ENCODE measurements at regions not wholly inside any gene's neighbourhood (a gene's known extent, or its start where the extent isn't known, plus 50 kb on each side); places are given as distances from the start of the nearest gene placed in this dataset.
"Not testable (repeated sequence)": the region's sequence is repeated elsewhere in the genome, so short reads cannot be mapped to it uniquely, and the experiment has no call there.

GRCh38 chr16:7278636-7279035, 54.0 kb upstream of the RBFOX1 start:
- no peak for DNase-seq (ENCODE audit: low spot score)

- no peak for DNase-seq (ENCODE audit: low spot score)
Observed at GRCh38 chr16:7272567-7273158, 60.0 kb upstream of the RBFOX1 start.

GRCh38 chr16:7271486-7271885, 61.2 kb upstream of the RBFOX1 start:
- no peak for DNase-seq (ENCODE audit: low spot score)

- DNase-seq (ENCODE audit: low spot score), result no peak
Observed at GRCh38 chr16:7270823-7271222, 61.8 kb upstream of the RBFOX1 start.

- DNase-seq (ENCODE audit: low spot score), result no peak
Observed at GRCh38 chr16:7270006-7270405, 62.6 kb upstream of the RBFOX1 start.

DNA sequence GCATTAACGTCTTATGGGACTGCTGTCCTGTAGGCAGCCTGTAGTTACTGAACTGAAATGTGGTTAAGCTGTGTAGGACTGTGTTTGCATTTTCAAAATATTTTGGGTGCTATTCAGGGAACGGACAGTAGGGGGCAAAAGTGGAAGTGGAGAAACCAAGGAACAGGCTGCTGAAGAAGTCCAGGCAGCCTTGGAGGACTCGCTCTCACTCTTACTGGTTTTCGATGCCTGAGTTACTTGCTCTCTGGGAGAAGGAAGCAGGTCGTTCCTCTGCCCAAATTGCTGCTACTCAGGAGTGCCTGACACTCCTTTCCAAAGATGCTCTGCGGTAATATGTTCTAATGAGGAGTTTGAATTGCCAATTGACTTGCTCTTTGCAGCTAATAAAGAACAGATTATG, 64.5 kb upstream of the RBFOX1 start:
- peak; percentile 28 for DNase-seq (ENCODE audit: low spot score)

- no peak for DNase-seq (ENCODE audit: low spot score)
Observed at GRCh38 chr16:7257016-7257415, 75.6 kb upstream of the RBFOX1 start.

- no peak for DNase-seq (ENCODE audit: low spot score)
Observed at GRCh38 chr16:7246578-7246977, 86.1 kb upstream of the RBFOX1 start.

- no peak for DNase-seq (ENCODE audit: low spot score)
Observed at GRCh38 chr16:7239547-7239946, 93.1 kb upstream of the RBFOX1 start.

DNA sequence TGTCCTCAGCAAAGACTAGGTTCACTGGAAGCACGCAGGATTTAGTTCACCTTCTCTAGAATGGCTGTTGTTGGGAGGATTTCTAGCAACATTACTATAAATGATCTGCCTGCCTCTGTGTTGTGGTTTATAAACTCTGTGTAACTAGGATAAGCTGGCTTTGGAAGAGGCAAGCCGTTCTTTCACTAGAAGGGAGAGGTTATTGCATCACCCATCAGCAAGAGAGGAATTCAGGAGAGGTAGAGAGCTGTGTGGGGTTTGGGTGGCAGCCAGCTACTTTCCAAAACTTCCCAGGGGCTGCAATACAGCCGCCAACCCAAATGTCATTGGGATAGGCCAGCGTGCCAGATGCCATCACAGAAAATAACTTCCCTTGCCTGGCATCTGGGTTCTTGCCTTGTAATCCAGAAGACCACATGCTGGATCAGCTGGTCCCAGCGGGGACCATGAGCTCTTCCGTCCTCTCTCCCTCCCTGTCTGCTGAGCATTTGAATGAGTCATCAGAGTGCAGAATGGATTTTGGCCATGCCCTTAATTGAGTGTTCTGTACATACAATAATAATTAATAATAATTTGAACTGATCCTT, 95.7 kb upstream of the RBFOX1 start:
- no peak for DNase-seq (ENCODE audit: low spot score)

- DNase-seq (ENCODE audit: low spot score), result no peak
Observed at GRCh38 chr16:7233975-7234374, 98.7 kb upstream of the RBFOX1 start.

DNA sequence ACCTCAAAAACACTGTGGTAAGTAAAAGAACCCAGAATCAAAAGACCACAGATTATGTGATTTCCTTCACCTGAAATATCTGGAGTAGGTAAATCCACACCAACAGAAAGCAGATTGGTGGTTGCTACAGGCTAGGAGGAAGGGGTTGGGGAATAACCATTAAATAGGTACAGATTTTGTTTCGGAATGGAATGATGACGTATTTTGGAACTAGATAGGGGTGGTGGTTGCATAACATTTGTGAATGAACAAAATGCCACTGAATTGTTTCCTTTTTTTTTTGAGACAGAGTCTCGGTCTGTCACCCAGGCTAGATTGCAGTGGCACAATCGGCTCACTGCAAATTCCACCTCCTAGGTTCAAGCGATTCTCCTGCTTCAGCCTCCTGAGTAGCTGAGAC, 100.9 kb upstream of the RBFOX1 start:
- DNase-seq (ENCODE audit: low spot score), result no peak

- DNase-seq (ENCODE audit: low spot score), result not testable (repeated sequence)
Observed at GRCh38 chr16:7229433-7230218, 103.0 kb upstream of the RBFOX1 start.

- no peak for DNase-seq (ENCODE audit: low spot score)
Observed at GRCh38 chr16:7227229-7227721, 105.4 kb upstream of the RBFOX1 start.

- DNase-seq (ENCODE audit: low spot score), result no peak
Observed at GRCh38 chr16:7221157-7221556, 111.5 kb upstream of the RBFOX1 start.

DNA sequence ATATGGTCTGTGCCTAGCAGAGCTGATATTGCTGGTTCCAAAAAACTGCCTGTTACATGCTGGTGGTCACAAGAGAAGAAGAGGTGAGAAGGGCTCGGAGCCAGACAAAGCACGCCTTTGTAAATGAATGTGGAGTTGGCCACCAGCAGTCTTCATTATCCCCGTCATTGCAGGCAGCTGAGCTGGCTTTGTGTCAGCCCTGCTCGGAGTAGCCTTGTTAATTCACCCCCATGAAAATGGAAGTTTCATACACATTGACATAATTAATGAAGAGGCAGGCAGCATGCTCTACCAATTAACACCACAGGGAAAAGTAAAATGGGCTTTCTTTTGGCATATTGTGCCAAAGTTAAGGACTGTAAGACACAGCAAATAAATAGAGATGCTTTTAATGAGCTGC, 113.7 kb upstream of the RBFOX1 start:
- DNase-seq (ENCODE audit: low spot score), result no peak

DNA sequence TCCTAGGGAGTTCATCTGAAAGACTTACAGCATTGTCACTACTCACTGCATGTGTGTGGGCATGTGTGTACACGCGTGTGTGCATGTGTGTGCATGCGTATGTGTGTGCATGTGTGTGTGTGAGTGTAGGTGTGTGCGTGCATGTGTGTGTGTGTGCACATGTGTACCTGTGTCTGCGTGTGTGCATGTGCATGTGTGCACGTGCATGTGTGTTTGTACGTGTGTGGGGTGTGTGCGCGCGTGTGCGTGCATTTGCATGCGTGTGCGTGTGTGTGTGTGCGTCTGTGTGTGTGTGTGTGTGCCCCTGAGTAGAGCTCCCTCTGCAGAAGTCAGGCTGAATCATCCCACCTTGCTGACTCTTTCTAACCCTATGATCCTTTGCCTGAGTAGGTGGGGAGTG, 114.8 kb upstream of the RBFOX1 start:
- DNase-seq (ENCODE audit: low spot score), result no peak

- DNase-seq (ENCODE audit: low spot score), result no peak
Observed at GRCh38 chr16:7216719-7217118, 115.9 kb upstream of the RBFOX1 start.

DNA sequence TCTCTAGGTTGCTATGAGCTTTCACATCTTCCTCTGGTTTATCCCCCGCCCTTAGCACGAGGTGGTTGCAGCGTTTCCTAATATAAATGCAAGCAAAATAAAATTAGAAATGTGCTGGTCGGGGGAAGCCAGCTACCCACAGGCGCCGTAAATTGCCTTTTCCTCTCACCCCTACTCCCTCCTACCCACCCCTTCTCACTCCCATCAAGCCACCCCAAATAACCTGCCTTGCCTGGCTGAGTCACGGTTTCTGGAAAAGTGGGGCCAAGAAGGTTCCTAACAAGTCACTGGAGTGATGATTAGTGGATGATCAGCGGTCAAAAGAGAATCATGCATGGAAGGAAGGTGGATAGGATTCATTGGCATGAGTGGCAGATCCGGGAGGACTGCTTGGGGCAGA, 120.9 kb upstream of the RBFOX1 start:
- DNase-seq (ENCODE audit: low spot score), result no peak

GRCh38 chr16:7209598-7209997, 123.0 kb upstream of the RBFOX1 start:
- DNase-seq (ENCODE audit: low spot score), result no peak

DNA sequence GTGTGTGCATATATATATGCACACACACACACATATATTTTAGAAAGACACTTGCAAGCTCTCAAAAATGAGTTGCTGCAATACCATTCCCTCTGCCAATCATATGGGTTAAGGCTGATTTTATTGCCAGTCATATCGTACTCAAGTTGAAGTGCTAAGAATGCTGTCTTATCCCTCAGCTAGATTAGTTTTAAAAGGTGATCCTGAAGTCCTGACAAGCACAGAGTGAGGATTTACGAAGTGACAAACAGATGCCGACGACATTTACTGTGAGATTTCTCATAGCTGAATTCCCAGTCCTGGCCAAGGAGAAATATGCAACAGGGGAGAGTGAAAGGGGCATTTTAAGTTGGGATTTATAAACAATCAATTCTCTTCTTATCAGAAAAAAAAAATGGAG, 126.2 kb upstream of the RBFOX1 start:
- DNase-seq (ENCODE audit: low spot score), result no peak

DNA sequence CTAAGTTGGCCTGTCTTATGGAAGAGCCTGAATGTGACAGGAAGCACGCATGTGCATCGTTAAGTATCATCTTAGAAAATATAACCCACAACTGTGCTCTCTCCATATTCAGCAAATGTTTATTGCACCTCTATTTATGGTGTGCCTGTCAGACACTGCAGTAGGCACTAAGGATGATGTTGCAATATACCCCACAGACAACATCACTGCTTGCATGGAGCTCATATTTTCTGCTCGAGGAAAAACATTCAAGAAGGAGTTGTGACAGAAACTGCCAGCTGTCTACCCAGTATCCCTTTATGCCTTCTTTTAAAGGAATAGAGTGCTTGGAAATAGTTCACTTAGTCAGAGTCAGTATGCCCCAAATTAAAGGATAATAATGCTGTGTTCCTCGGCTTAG, 132.3 kb upstream of the RBFOX1 start:
- DNase-seq (ENCODE audit: low spot score), result no peak

- DNase-seq (ENCODE audit: low spot score), result no peak
Observed at GRCh38 chr16:7185689-7186088, 147.0 kb upstream of the RBFOX1 start.
